T-cell (primary cell): ENCODE measurements at regions not wholly inside any gene's neighbourhood (a gene's known extent, or its start where the extent isn't known, plus 50 kb on each side); places are given as distances from the start of the nearest gene placed in this dataset.

Experiments used
- ATAC-seq, 4 experiments: fragments of 200-7000 bp in 3 of 4; fragments of 150-1000 bp in 1 of 4; cut with Tn5 transposase; replicated peaks in 1 of 4; 1 replicate in 3 of 4; 2 replicates in 1 of 4; pipeline ENCODE4 v1.10.0; 2021; ENCODE audit warnings: moderate library complexity in 3 of 4, mild to moderate bottlenecking in 2 of 4, moderate number of reproducible peaks in 1 of 4
- CTCF ChIA-PET, 2 donors: fragments of 300-600 bp; sonication (Branson Sonifier 250); formaldehyde crosslinking; loops; one replicate each; lab custom pipeline; 2022; ENCODE audit warnings: antibody characterized with exemption in 2 of 2; lab: Charles Lee
- POLR2A ChIA-PET, 2 donors: fragments of 300-600 bp; sonication (Branson Sonifier 250); formaldehyde crosslinking; loops; one replicate each; lab custom pipeline; 2022; ENCODE audit warnings: antibody characterized with exemption in 2 of 2; lab: Charles Lee
- DNase-seq, 35 experiments: peaks; one replicate each; pipeline versions ENCODE4 v3.0.0 to v3.0.0-alpha.2; 2013 to 2023
- H3K27ac ChIP-seq: one replicate; pipeline ENCODE4 v1.5.1; 2013; ENCODE audit warnings: low read length
- H3K27me3 ChIP-seq, 2 experiments: replicated peaks in 1 of 2; 1 replicate in 1 of 2; 2 replicates in 1 of 2; pipeline versions ENCODE4 v1.6.1 to v1.7.0; 2013; ENCODE audit warnings: low read length in 1 of 2, mixed read lengths in 1 of 2; ENCODE audit not compliant: control insufficient read depth in 2 of 2, insufficient read depth in 2 of 2; ENCODE audit errors: extremely low read depth in 1 of 2
- H3K36me3 ChIP-seq, 2 donors: 1 replicate in 1 of 2; 2 replicates in 1 of 2; pipeline versions ENCODE4 v1.6.1 to v1.7.0; 2013; ENCODE audit warnings: low read length in 1 of 2; ENCODE audit not compliant: control insufficient read depth in 2 of 2, insufficient read depth in 1 of 2; ENCODE audit errors: extremely low read depth in 1 of 2
- H3K4me1 ChIP-seq, 2 experiments: 1 replicate in 1 of 2; 2 replicates in 1 of 2; pipeline versions ENCODE4 v1.6.1 to v1.7.0; 2013; ENCODE audit warnings: low read length in 2 of 2, mixed read lengths in 1 of 2; ENCODE audit not compliant: insufficient read depth in 2 of 2, control insufficient read depth in 1 of 2; ENCODE audit errors: extremely low read depth in 1 of 2
- H3K4me3 ChIP-seq, 2 donors: 1 replicate in 1 of 2; 2 replicates in 1 of 2; pipeline versions ENCODE4 v1.5.1 to v1.7.0; 2013; ENCODE audit warnings: mild to moderate bottlenecking in 2 of 2, low read length in 1 of 2, moderate library complexity in 1 of 2; ENCODE audit not compliant: control insufficient read depth in 1 of 2; ENCODE audit errors: extremely low read depth in 1 of 2
- H3K9me3 ChIP-seq: 2 replicates; pipeline ENCODE4 v1.7.0; 2013
- H3K27ac Mint-ChIP-seq, 2 donors: one replicate each; pipeline ENCODE4 v1.8.0; 2020 to 2021; ENCODE audit warnings: mild to moderate bottlenecking in 2 of 2, mixed read lengths in 2 of 2
- H3K27me3 Mint-ChIP-seq, 2 donors: one replicate each; pipeline ENCODE4 v1.8.0; 2021 to 2022; ENCODE audit warnings: mixed read lengths in 2 of 2
- H3K36me3 Mint-ChIP-seq: one replicate; pipeline ENCODE4 v1.8.0; 2021; ENCODE audit warnings: mixed read lengths
- H3K4me1 Mint-ChIP-seq, 3 donors: one replicate each; pipeline ENCODE4 v1.8.0; 2020 to 2022; ENCODE audit warnings: mixed read lengths in 3 of 3, mild to moderate bottlenecking in 1 of 3
- H3K4me3 Mint-ChIP-seq, 3 donors: one replicate each; pipeline ENCODE4 v1.8.0; 2020 to 2022; ENCODE audit warnings: mild to moderate bottlenecking in 3 of 3, mixed read lengths in 3 of 3, moderate library complexity in 3 of 3
- H3K9me3 Mint-ChIP-seq, 3 donors: one replicate each; pipeline ENCODE4 v1.8.0; 2020 to 2022; ENCODE audit warnings: mixed read lengths in 3 of 3
- WGBS: methylation state at CpG from one replicate; pipeline ENCODE4 v1.1.5; 2013; ENCODE audit warnings: missing lambda C conversion rate; ENCODE audit not compliant: insufficient coverage; 5-methylcytosine and 5-hydroxymethylcytosine counted together

GRCh38 chr15:58331913-58332675 lies 99.7 kb upstream of the LIPC start:
- H3K4me3 Mint-ChIP-seq, result peak overlapping the region in 1 of 3 donors; percentile 56
- ATAC-seq, result peak; percentile 86 to 99 (median 96)

GRCh38 chr15:58332676-58333400 lies 99.0 kb upstream of the LIPC start:
- no peaks in the 10 kb centered on the region for H3K27me3 Mint-ChIP-seq
- Histone ChIP-seq H3K27me3 (peaks cover 0 to 2% of the 10 kb centered on the region in 2 experiments), H3K4me1 (peaks cover 22 to 29% of the 10 kb centered on the region in 2 experiments), H3K27ac (peak overlapping the region; percentile 75), H3K4me3 (no peak overlapping the region), H3K36me3 (no peaks in the 10 kb centered on the region), H3K9me3 (no peaks in the 10 kb centered on the region)
- peak overlapping the region in 1 of 3 donors; percentile 56 for H3K4me3 Mint-ChIP-seq
- POLR2A ChIA-PET, result no interaction called here
- peaks cover 0 to 4% (median 3%) of the 10 kb centered on the region in 3 donors for H3K9me3 Mint-ChIP-seq
- ATAC-seq (no peak), DNase-seq (no peak)
- H3K36me3 Mint-ChIP-seq, result no peaks in the 10 kb centered on the region
- peak overlapping the region; percentile 66 to 82 for H3K27ac Mint-ChIP-seq
- H3K4me1 Mint-ChIP-seq, result peaks cover 35 to 39% (median 37%) of the 10 kb centered on the region in 3 donors
- CTCF ChIA-PET, result interaction anchor here in 1 of 2 donors (0.5 kb wide), 1 partner anchor 138 kb away, joined by 3 read pairs; no protein-coding TSS in a partner anchor

More at GRCh38 chr15:58331913-58332675, 99.7 kb upstream of the LIPC start:
- H3K4me1 ChIP-seq, result peaks cover 22 to 29% of the 10 kb centered on the region in 2 experiments
- CTCF ChIA-PET, result interaction anchor here in 1 of 2 donors (0.5 kb wide), 1 partner anchor 139 kb away, joined by 3 read pairs; no protein-coding TSS in a partner anchor
- Mint-ChIP-seq H3K4me1 (peaks cover 35 to 39% (median 37%) of the 10 kb centered on the region in 3 donors), H3K27ac (peak overlapping the region; percentile 59 to 82), H3K9me3 (peaks cover 0 to 4% (median 3%) of the 10 kb centered on the region in 3 donors), H3K27me3 (no peaks in the 10 kb centered on the region), H3K36me3 (no peaks in the 10 kb centered on the region)
- H3K27me3 ChIP-seq, result peaks cover 0 to 2% of the 10 kb centered on the region in 2 experiments
- peak; percentile 35 to 82 (median 68) for DNase-seq
- peak overlapping the region; percentile 75 for H3K27ac ChIP-seq
- WGBS, result 26% methylated on average over 6 of the region's 8 CpGs
- POLR2A ChIA-PET, result no interaction called here
- no peak overlapping the region for H3K4me3 ChIP-seq
- H3K9me3 ChIP-seq, result no peaks in the 10 kb centered on the region
- no peaks in the 10 kb centered on the region for H3K36me3 ChIP-seq

- Mint-ChIP-seq H3K4me1 (peaks cover 32 to 36% (median 35%) of the 10 kb centered on the region in 3 donors), H3K4me3 (no peak overlapping the region), H3K27ac (no peak overlapping the region), H3K27me3 (no peaks in the 10 kb centered on the region), H3K36me3 (no peaks in the 10 kb centered on the region), H3K9me3 (peaks cover 0 to 4% (median 3%) of the 10 kb centered on the region in 3 donors)
- Histone ChIP-seq H3K4me3 (no peak overlapping the region), H3K4me1 (peaks cover 19 to 29% of the 10 kb centered on the region in 2 experiments), H3K36me3 (no peaks in the 10 kb centered on the region), H3K27ac (no peak overlapping the region), H3K27me3 (peaks cover 0 to 2% of the 10 kb centered on the region in 2 experiments), H3K9me3 (no peaks in the 10 kb centered on the region)
- no peak for DNase-seq
- ChIA-PET CTCF (no interaction called here), POLR2A (no interaction called here)
- 100% methylated on average over 1 of the region's 2 CpGs for WGBS
- ATAC-seq, result no peak
These were observed 97.0 kb upstream of the LIPC start for GRCh38 chr15:58334803-58335202.

- Mint-ChIP-seq H3K9me3 (peaks cover 0 to 4% (median 3%) of the 10 kb centered on the region in 3 donors), H3K27me3 (no peaks in the 10 kb centered on the region), H3K4me3 (no peak overlapping the region), H3K27ac (no peak overlapping the region), H3K4me1 (peaks cover 19 to 23% (median 22%) of the 10 kb centered on the region in 3 donors), H3K36me3 (no peaks in the 10 kb centered on the region)
- ATAC-seq (no peak), DNase-seq (no peak)
- CTCF ChIA-PET, result no interaction called here
- no peaks in the 10 kb centered on the region for H3K9me3 ChIP-seq
- no CpG with 5 or more reads among the region's 3 CpGs for WGBS
- POLR2A ChIA-PET, result interaction anchor here (0.6 kb wide), 5 partner anchors 11 to 1499 kb away, joined by 3 to 6 read pairs (median 5); no protein-coding TSS in a partner anchor
- no peak overlapping the region for H3K4me3 ChIP-seq
- H3K27me3 ChIP-seq, result peaks cover 0 to 2% of the 10 kb centered on the region in 2 experiments
- H3K4me1 ChIP-seq, result peaks cover 6 to 17% of the 10 kb centered on the region in 2 experiments
- no peak overlapping the region for H3K27ac ChIP-seq
- H3K36me3 ChIP-seq, result no peaks in the 10 kb centered on the region
These were observed 95.6 kb upstream of the LIPC start for GRCh38 chr15:58336161-58336560.

GRCh38 chr15:58340176-58340575 lies 91.6 kb upstream of the LIPC start:
- H3K9me3 Mint-ChIP-seq, result no peaks in the 10 kb centered on the region
- WGBS, result 100% methylated on average over 1 of the region's 3 CpGs
- Histone ChIP-seq H3K36me3 (no peaks in the 10 kb centered on the region), H3K4me3 (no peak overlapping the region), H3K9me3 (no peaks in the 10 kb centered on the region), H3K27me3 (no peaks in the 10 kb centered on the region), H3K4me1 (no peaks in the 10 kb centered on the region), H3K27ac (no peak overlapping the region)
- DNase-seq, result no peak
- H3K36me3 Mint-ChIP-seq, result no peaks in the 10 kb centered on the region
- ChIA-PET CTCF (no interaction called here), POLR2A (no interaction called here)
- H3K4me1 Mint-ChIP-seq, result no peaks in the 10 kb centered on the region
- no peak for ATAC-seq
- H3K27ac Mint-ChIP-seq, result no peak overlapping the region
- H3K27me3 Mint-ChIP-seq, result no peaks in the 10 kb centered on the region
- H3K4me3 Mint-ChIP-seq, result no peak overlapping the region

GRCh38 chr15:58342508-58342907 lies 89.3 kb upstream of the LIPC start:
- H3K27ac Mint-ChIP-seq, result no peak overlapping the region
- no peaks in the 10 kb centered on the region for H3K27me3 ChIP-seq
- H3K36me3 Mint-ChIP-seq, result no peaks in the 10 kb centered on the region
- WGBS, result 100% methylated on average over 3 of the region's 6 CpGs
- H3K4me3 Mint-ChIP-seq, result no peak overlapping the region
- no peaks in the 10 kb centered on the region for H3K4me1 ChIP-seq
- POLR2A ChIA-PET, result interaction anchor here in 1 of 2 donors (0.5 kb wide), 1 partner anchor 1348 kb away, joined by 5 read pairs; no protein-coding TSS in a partner anchor
- no peak overlapping the region for H3K27ac ChIP-seq
- H3K9me3 ChIP-seq, result no peaks in the 10 kb centered on the region
- H3K36me3 ChIP-seq, result no peaks in the 10 kb centered on the region
- ATAC-seq (no peak), DNase-seq (no peak)
- H3K27me3 Mint-ChIP-seq, result no peaks in the 10 kb centered on the region
- H3K9me3 Mint-ChIP-seq, result no peaks in the 10 kb centered on the region
- CTCF ChIA-PET, result no interaction called here
- no peak overlapping the region for H3K4me3 ChIP-seq
- H3K4me1 Mint-ChIP-seq, result no peaks in the 10 kb centered on the region
